Naive thymus-derived CD4-positive, alpha-beta T cell (primary cell): ENCODE measurements at regions not wholly inside any gene's neighbourhood (a gene's known extent, or its start where the extent isn't known, plus 50 kb on each side); places are given as distances from the start of the nearest gene placed in this dataset.

ENCODE experiments used
- ATAC-seq: fragments of 150-1000 bp; cut with Tn5 transposase; 2 replicates; pipeline ENCODE4 v1.10.0; 2021; ENCODE audit warnings: mild to moderate bottlenecking, moderate library complexity
- CTCF ChIA-PET: fragments of 350-600 bp; sonication (Branson Sonifier 250); formaldehyde crosslinking; loops from one replicate; lab custom pipeline; 2021; ENCODE audit warnings: antibody characterized with exemption; lab: Charles Lee
- POLR2A ChIA-PET: fragments of 350-600 bp; sonication (Branson Sonifier 250); formaldehyde crosslinking; loops from one replicate; lab custom pipeline; 2021; ENCODE audit warnings: antibody characterized with exemption, inconsistent platforms; lab: Charles Lee
- DNase-seq, 9 donors: peaks; one replicate each; pipeline versions ENCODE4 v3.0.0 to v3.0.0-alpha.2; 2020 to 2022; ENCODE audit warnings: mixed read lengths in 1 of 9
- H3K27ac ChIP-seq: one replicate; pipeline ENCODE4 v1.7.0; 2013; ENCODE audit warnings: mild to moderate bottlenecking, low read depth, low read length, moderate library complexity
- H3K27me3 ChIP-seq, 2 donors: one replicate each; pipeline ENCODE4 v1.7.0; 2013; ENCODE audit warnings: low read length in 2 of 2, mild to moderate bottlenecking in 2 of 2, moderate library complexity in 2 of 2; ENCODE audit not compliant: control insufficient read depth in 2 of 2, insufficient read depth in 2 of 2
- H3K36me3 ChIP-seq, 3 experiments: 1 replicate in 2 of 3; 2 replicates in 1 of 3; pipeline ENCODE4 v1.7.0; 2013; ENCODE audit warnings: low read length in 3 of 3, mild to moderate bottlenecking in 3 of 3, moderate library complexity in 1 of 3; ENCODE audit not compliant: insufficient read depth in 3 of 3, control insufficient read depth in 2 of 3
- H3K4me1 ChIP-seq, 2 donors: one replicate each; pipeline ENCODE4 v1.7.0; 2013; ENCODE audit warnings: low read length in 2 of 2, mild to moderate bottlenecking in 2 of 2, moderate library complexity in 1 of 2; ENCODE audit not compliant: control insufficient read depth in 2 of 2, insufficient read depth in 2 of 2
- H3K4me3 ChIP-seq: 2 replicates; pipeline ENCODE4 v1.7.0; 2013; ENCODE audit warnings: mild to moderate bottlenecking, low read length
- H3K9me3 ChIP-seq, 3 experiments: 1 replicate in 2 of 3; 2 replicates in 1 of 3; pipeline ENCODE4 v1.7.0; 2013; ENCODE audit warnings: low read length in 3 of 3; ENCODE audit not compliant: control insufficient read depth in 2 of 3
- H3K27ac Mint-ChIP-seq, 9 donors: one replicate each; pipeline ENCODE4 v1.8.0; 2020 to 2022; ENCODE audit warnings: mixed read lengths in 9 of 9, mild to moderate bottlenecking in 8 of 9, moderate library complexity in 5 of 9, inconsistent platforms in 2 of 9
- H3K27me3 Mint-ChIP-seq, 5 donors: one replicate each; pipeline ENCODE4 v1.8.0; 2021 to 2022; ENCODE audit warnings: mixed read lengths in 5 of 5, mild to moderate bottlenecking in 1 of 5
- H3K36me3 Mint-ChIP-seq, 5 donors: one replicate each; pipeline ENCODE4 v1.8.0; 2020 to 2022; ENCODE audit warnings: mixed read lengths in 5 of 5, mild to moderate bottlenecking in 3 of 5, inconsistent platforms in 1 of 5
- H3K4me1 Mint-ChIP-seq, 7 donors: one replicate each; pipeline ENCODE4 v1.8.0; 2020 to 2022; ENCODE audit warnings: mixed read lengths in 7 of 7, mild to moderate bottlenecking in 3 of 7, inconsistent platforms in 1 of 7
- H3K4me3 Mint-ChIP-seq, 10 donors: one replicate each; pipeline ENCODE4 v1.8.0; 2020 to 2022; ENCODE audit warnings: mild to moderate bottlenecking in 10 of 10, mixed read lengths in 10 of 10, moderate library complexity in 6 of 10, inconsistent platforms in 2 of 10
- H3K9me3 Mint-ChIP-seq, 11 donors: one replicate each; pipeline ENCODE4 v1.8.0; 2020 to 2022; ENCODE audit warnings: mixed read lengths in 11 of 11, mild to moderate bottlenecking in 4 of 11, inconsistent platforms in 1 of 11, moderate library complexity in 1 of 11
- intact Hi-C, 2 donors: fragments of 100-400 bp; cut with micrococcal nuclease; formaldehyde crosslinking; loops; one replicate each; pipeline ENCODE4 v1.15.1; 2023

DNA sequence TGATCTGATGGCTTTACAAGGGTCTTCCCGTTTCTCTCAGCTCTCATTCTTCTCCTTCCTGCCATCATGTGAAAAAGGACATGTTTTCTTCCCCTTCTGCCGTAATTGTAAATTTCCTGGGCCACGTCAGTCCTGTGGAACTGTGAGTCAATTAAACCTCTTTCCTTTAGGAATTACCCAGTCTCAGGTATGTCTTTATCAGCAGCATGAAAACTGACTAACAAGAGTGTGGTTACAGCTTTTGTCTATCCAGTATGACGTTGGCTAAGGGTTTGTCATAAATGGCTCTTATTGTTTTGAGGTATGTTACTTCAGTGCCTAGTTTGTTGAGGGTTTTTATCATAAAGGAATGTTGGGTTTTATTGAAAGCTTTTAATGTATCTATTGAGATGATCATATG is 501.6 kb downstream of the CAAP1 start:
- peaks cover 2 to 35% (median 12%) of the 10 kb centered on the region in 11 donors for H3K9me3 Mint-ChIP-seq
- H3K27me3 ChIP-seq: no peaks in the 10 kb centered on the region
- H3K4me1 ChIP-seq: no peaks in the 10 kb centered on the region
- no peak overlapping the region for H3K27ac ChIP-seq
- no peaks in the 10 kb centered on the region for H3K4me1 Mint-ChIP-seq
- H3K4me3 Mint-ChIP-seq: no peak overlapping the region
- H3K27ac Mint-ChIP-seq: no peak overlapping the region
- ChIA-PET CTCF (no interaction called here), POLR2A (no interaction called here)
- no peak overlapping the region for H3K4me3 ChIP-seq
- H3K9me3 ChIP-seq: no peaks in the 10 kb centered on the region
- H3K36me3 Mint-ChIP-seq: peaks cover 0 to 6% (median 0%) of the 10 kb centered on the region in 5 donors
- intact Hi-C loops: no loop called here
- no peaks in the 10 kb centered on the region for H3K36me3 ChIP-seq
- no peak for ATAC-seq
- no peaks in the 10 kb centered on the region for H3K27me3 Mint-ChIP-seq
- DNase-seq: no peak

DNA sequence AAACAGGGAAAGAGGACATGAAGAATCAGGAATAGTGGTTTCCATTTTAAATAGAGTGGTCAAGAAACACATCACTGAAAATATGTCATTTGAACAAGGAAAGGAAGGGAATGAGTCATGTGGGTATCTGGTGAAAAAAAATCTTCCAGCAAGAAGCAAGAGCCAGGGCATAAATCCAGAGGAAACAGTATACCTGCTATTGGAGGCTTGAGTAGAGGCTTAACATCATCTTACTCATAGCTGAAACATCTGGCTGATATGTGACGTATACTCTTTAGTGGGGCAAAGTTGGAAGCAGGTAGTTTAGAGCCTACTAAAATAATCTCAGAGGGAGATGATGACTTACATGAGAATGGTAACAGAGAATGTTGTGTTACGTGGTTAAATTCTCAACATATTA is 517.2 kb downstream of the CAAP1 start:
- ATAC-seq: no peak
- Histone ChIP-seq H3K36me3 (no peaks in the 10 kb centered on the region), H3K27ac (no peak overlapping the region), H3K9me3 (no peaks in the 10 kb centered on the region), H3K4me3 (no peak overlapping the region), H3K4me1 (no peaks in the 10 kb centered on the region), H3K27me3 (no peaks in the 10 kb centered on the region)
- Mint-ChIP-seq H3K36me3 (no peaks in the 10 kb centered on the region), H3K9me3 (peaks cover 3 to 21% (median 6%) of the 10 kb centered on the region in 11 donors), H3K4me1 (no peaks in the 10 kb centered on the region), H3K4me3 (no peak overlapping the region), H3K27me3 (no peaks in the 10 kb centered on the region), H3K27ac (no peak overlapping the region)
- ChIA-PET POLR2A (no interaction called here), CTCF (no interaction called here)
- no peak for DNase-seq
- intact Hi-C loops: no loop called here

DNA sequence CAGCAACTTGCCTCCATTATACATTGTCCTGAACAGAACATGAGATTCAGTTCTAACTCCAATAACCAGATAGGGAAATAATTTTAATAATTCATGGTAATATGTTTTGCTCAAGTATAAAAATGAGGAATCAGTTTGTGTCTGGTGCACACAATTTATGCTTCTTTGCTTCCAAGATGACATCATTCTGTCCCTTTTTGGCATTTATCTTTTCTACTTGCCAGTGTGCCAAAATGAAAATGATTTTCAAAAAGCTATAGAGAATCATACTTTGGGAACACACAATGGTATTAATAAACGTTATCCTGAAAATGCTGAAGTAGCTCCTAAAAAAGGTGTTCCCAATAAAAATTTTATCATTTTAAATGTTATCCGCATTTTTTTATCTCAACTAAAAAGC is 519.0 kb downstream of the CAAP1 start:
- Histone ChIP-seq H3K4me1 (no peaks in the 10 kb centered on the region), H3K4me3 (no peak overlapping the region), H3K27ac (no peak overlapping the region), H3K36me3 (no peaks in the 10 kb centered on the region), H3K9me3 (no peaks in the 10 kb centered on the region), H3K27me3 (no peaks in the 10 kb centered on the region)
- ATAC-seq (no peak), DNase-seq (no peak)
- Mint-ChIP-seq H3K9me3 (peaks cover under 1 to 22% (median 6%) of the 10 kb centered on the region in 11 donors), H3K36me3 (no peaks in the 10 kb centered on the region), H3K4me1 (no peaks in the 10 kb centered on the region), H3K27me3 (no peaks in the 10 kb centered on the region), H3K4me3 (no peak overlapping the region), H3K27ac (no peak overlapping the region)
- intact Hi-C loops: no loop called here
- ChIA-PET CTCF (no interaction called here), POLR2A (no interaction called here)

DNA sequence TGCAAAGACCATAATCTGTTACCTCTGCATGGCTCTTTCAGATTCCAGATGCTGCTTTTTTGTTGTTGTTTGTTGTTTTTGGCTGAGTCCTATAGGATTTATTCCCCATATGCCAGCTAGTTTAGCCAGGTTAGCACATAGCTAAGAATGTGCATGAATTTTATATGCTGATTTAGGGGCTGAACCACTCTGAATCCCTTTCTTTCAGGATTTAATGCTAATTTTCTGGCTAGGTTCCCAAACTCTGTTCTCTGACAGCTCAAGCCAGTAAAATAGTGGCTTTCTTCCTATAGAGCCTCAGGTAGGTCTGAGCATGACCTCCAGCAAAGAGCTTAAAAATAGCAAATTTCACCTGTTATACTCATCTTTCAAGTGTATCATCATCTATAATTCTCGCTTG is 521.4 kb downstream of the CAAP1 start:
- no peak overlapping the region for H3K4me3 Mint-ChIP-seq
- H3K36me3 Mint-ChIP-seq: no peaks in the 10 kb centered on the region
- DNase-seq (no peak), ATAC-seq (no peak)
- CTCF ChIA-PET: no interaction called here
- H3K27ac Mint-ChIP-seq: no peak overlapping the region
- H3K9me3 Mint-ChIP-seq: peaks cover 0 to 26% (median 4%) of the 10 kb centered on the region in 11 donors
- Histone ChIP-seq H3K27ac (no peak overlapping the region), H3K4me3 (no peak overlapping the region), H3K9me3 (no peaks in the 10 kb centered on the region), H3K36me3 (no peaks in the 10 kb centered on the region), H3K4me1 (no peaks in the 10 kb centered on the region), H3K27me3 (no peaks in the 10 kb centered on the region)
- no peaks in the 10 kb centered on the region for H3K4me1 Mint-ChIP-seq
- intact Hi-C loops: no loop called here
- POLR2A ChIA-PET: no interaction called here
- no peaks in the 10 kb centered on the region for H3K27me3 Mint-ChIP-seq

DNA sequence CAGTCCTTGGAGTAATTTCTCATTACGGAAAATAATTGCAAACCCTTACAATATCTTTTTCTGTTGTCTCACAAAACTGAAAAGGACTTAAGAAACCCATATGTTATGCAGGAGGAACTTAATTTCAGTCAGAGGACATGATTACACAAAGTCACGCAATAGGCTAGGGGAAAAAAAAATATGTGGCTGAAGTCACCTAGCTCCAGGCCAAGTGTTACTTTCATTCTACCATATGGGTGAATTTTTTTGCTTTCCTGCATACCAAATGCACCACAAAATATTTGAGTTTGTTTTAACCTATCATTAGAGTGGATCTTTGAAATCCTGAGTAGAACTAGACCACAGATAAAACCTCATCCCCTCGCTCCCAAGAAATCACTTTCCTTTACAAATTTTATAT is 523.5 kb downstream of the CAAP1 start:
- ChIA-PET POLR2A (no interaction called here), CTCF (interaction anchor here (0.6 kb wide), 1 partner anchor 28 kb away, joined by 3 read pairs; no protein-coding TSS in a partner anchor)
- Mint-ChIP-seq H3K36me3 (no peaks in the 10 kb centered on the region), H3K4me3 (no peak overlapping the region), H3K9me3 (peaks cover 0 to 26% (median 2%) of the 10 kb centered on the region in 11 donors), H3K4me1 (no peaks in the 10 kb centered on the region), H3K27ac (no peak overlapping the region), H3K27me3 (no peaks in the 10 kb centered on the region)
- intact Hi-C loops: no loop called here
- Histone ChIP-seq H3K27me3 (no peaks in the 10 kb centered on the region), H3K36me3 (no peaks in the 10 kb centered on the region), H3K4me1 (no peaks in the 10 kb centered on the region), H3K4me3 (no peak overlapping the region), H3K9me3 (no peaks in the 10 kb centered on the region), H3K27ac (no peak overlapping the region)
- ATAC-seq (no peak), DNase-seq (no peak)

DNA sequence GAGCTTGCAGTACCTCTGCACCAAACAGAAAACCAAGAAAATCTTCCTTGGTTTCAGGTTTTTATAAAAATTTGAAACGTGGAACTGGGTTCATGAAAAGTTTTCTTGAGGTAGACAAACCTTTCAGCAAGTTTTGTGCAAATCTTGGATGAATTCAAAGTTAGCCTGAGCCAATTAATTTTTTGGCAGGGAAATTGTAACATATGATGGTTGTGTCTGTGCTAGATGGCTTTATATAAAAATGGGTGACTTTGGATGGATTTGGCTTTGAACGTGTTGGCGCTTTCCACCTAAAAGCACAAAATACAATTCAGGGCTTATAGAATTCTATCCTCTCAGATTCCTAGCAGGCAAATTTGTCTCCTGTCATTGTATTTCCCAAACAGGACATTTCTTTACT is 524.4 kb downstream of the CAAP1 start:
- Histone ChIP-seq H3K36me3 (no peaks in the 10 kb centered on the region), H3K4me3 (no peak overlapping the region), H3K9me3 (no peaks in the 10 kb centered on the region), H3K27ac (no peak overlapping the region), H3K27me3 (no peaks in the 10 kb centered on the region), H3K4me1 (no peaks in the 10 kb centered on the region)
- CTCF ChIA-PET: no interaction called here
- Mint-ChIP-seq H3K36me3 (no peaks in the 10 kb centered on the region), H3K27ac (no peak overlapping the region), H3K4me1 (no peaks in the 10 kb centered on the region), H3K9me3 (peaks cover 0 to 26% (median 2%) of the 10 kb centered on the region in 11 donors), H3K4me3 (no peak overlapping the region), H3K27me3 (no peaks in the 10 kb centered on the region)
- ATAC-seq (no peak), DNase-seq (no peak)
- intact Hi-C loops: no loop called here
- POLR2A ChIA-PET: no interaction called here

DNA sequence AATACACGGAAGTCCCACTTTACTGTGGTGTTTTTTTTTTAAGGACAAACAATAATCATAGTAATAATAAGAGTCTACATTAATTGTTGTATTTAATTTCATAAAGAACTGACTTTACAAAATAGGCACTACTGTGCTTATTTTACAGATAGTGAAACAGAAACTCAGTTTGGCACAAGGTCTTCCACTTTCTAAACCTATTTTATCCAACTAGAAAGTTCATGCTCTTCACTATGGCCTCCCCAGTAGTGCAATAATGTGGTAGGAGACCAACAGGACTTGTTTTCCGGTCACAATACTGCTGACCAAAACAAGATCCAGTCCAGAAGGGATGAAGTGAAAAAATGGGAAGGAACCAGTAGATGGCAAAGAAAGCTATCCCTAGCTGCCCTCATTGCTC is 531.6 kb downstream of the CAAP1 start:
- peaks cover 0 to 18% (median 4%) of the 10 kb centered on the region in 11 donors for H3K9me3 Mint-ChIP-seq
- ChIA-PET CTCF (no interaction called here), POLR2A (no interaction called here)
- no peaks in the 10 kb centered on the region for H3K4me1 ChIP-seq
- no peaks in the 10 kb centered on the region for H3K9me3 ChIP-seq
- no peak overlapping the region for H3K4me3 Mint-ChIP-seq
- H3K27ac Mint-ChIP-seq: no peak overlapping the region
- H3K27me3 ChIP-seq: no peaks in the 10 kb centered on the region
- no peaks in the 10 kb centered on the region for H3K36me3 ChIP-seq
- DNase-seq (no peak), ATAC-seq (no peak)
- H3K27ac ChIP-seq: no peak overlapping the region
- no peaks in the 10 kb centered on the region for H3K36me3 Mint-ChIP-seq
- no peaks in the 10 kb centered on the region for H3K4me1 Mint-ChIP-seq
- intact Hi-C loops: no loop called here
- H3K27me3 Mint-ChIP-seq: no peaks in the 10 kb centered on the region
- no peak overlapping the region for H3K4me3 ChIP-seq
